Breast epithelium (tissue), 3 donors: ENCODE measurements at regions not wholly inside any gene's neighbourhood (a gene's known extent, or its start where the extent isn't known, plus 50 kb on each side); places are given as distances from the start of the nearest gene placed in this dataset.

Experiments used
- CTCF ChIP-seq, 3 donors: fragments of 450-650 bp; IDR thresholded peaks; one replicate each; pipeline ENCODE4 v1.5.1; 2016 to 2017; ENCODE audit warnings: antibody characterized with exemption in 3 of 3, mild to moderate bottlenecking in 3 of 3, moderate library complexity in 3 of 3
- POLR2A ChIP-seq: fragments of 450-650 bp; IDR thresholded peaks from one replicate; pipeline ENCODE4 v1.6.1; 2016; ENCODE audit warnings: antibody characterized with exemption, mild to moderate bottlenecking, moderate library complexity
- POLR2AphosphoS5 ChIP-seq, 3 donors: sonication (generic); formaldehyde crosslinking; IDR thresholded peaks; one replicate each; pipeline ENCODE4 v1.6.1; 2017; ENCODE audit warnings: antibody characterized with exemption in 3 of 3

- TF ChIP-seq POLR2AphosphoS5 (IDR thresholded peaks at IDR 0.05) (no peak), CTCF (IDR thresholded peaks at IDR 0.05) (no peak), POLR2A (no peak)
Measured at GRCh38 chr11:126118806-126119205, 56.1 kb upstream of the CDON start.
